Mesodermal cell (in vitro differentiated cells): ENCODE measurements at regions not wholly inside any gene's neighbourhood (a gene's known extent, or its start where the extent isn't known, plus 50 kb on each side); places are given as distances from the start of the nearest gene placed in this dataset.
"Not testable (repeated sequence)": the region's sequence is repeated elsewhere in the genome, so short reads cannot be mapped to it uniquely, and the experiment has no call there.

Source experiments
- H3K27ac ChIP-seq: 2 replicates; pipeline ENCODE4 v1.7.0; 2013; ENCODE audit warnings: mild to moderate bottlenecking, low read depth, low read length, moderate library complexity; ENCODE audit not compliant: severe bottlenecking
- H3K36me3 ChIP-seq: 2 replicates; pipeline ENCODE4 v1.7.1; 2013; ENCODE audit warnings: mild to moderate bottlenecking, low read length, moderate library complexity; ENCODE audit not compliant: control insufficient read depth, insufficient read depth
- H3K4me1 ChIP-seq: one replicate; pipeline ENCODE4 v1.7.1; 2013; ENCODE audit warnings: mild to moderate bottlenecking, low read length; ENCODE audit not compliant: insufficient read depth, control insufficient read depth, poor library complexity, severe bottlenecking
- H3K4me3 ChIP-seq: 2 replicates; pipeline ENCODE4 v1.7.0; 2013; ENCODE audit warnings: low read length, control low read depth, mild to moderate bottlenecking; ENCODE audit not compliant: insufficient read depth, poor library complexity, severe bottlenecking; ENCODE audit errors: extremely low read depth
- H3K9me3 ChIP-seq: 2 replicates; pipeline ENCODE4 v1.7.1; 2013; ENCODE audit warnings: mild to moderate bottlenecking, low read length, moderate library complexity; ENCODE audit not compliant: control insufficient read depth
- WGBS, 2 experiments: methylation state at CpG; one replicate each; pipeline ENCODE4 v1.1.5; 2013; ENCODE audit warnings: missing lambda C conversion rate in 2 of 2; ENCODE audit not compliant: insufficient coverage in 2 of 2; 5-methylcytosine and 5-hydroxymethylcytosine counted together

- not testable (repeated sequence) for H3K4me3 ChIP-seq, H3K9me3 ChIP-seq, H3K27ac ChIP-seq, H3K36me3 ChIP-seq, H3K4me1 ChIP-seq
- 89 to 97% methylated on average over 3 to 5 of the region's 5 CpGs for WGBS, 2 experiments
These were observed 258.7 kb downstream of the LRRC70 start for GRCh38 chr5:62837330-62837729.

GRCh38 chr5:62829604-62829986, 251.0 kb downstream of the LRRC70 start:
- Histone ChIP-seq H3K4me1 (no peaks in the 10 kb centered on the region), H3K4me3 (no peak overlapping the region), H3K27ac (no peak overlapping the region), H3K36me3 (no peaks in the 10 kb centered on the region), H3K9me3 (no peaks in the 10 kb centered on the region)
- 90 to 100% methylated on average over 2 of the region's 2 CpGs for WGBS, 2 experiments

GRCh38 chr5:62828742-62829603, 250.4 kb downstream of the LRRC70 start:
- Histone ChIP-seq H3K27ac (no peak overlapping the region), H3K9me3 (no peaks in the 10 kb centered on the region), H3K4me3 (no peak overlapping the region), H3K36me3 (no peaks in the 10 kb centered on the region), H3K4me1 (no peaks in the 10 kb centered on the region)
- 100% methylated on average over 1 to 2 of the region's 5 CpGs for WGBS, 2 experiments

GRCh38 chr5:62825623-62826220, 247.1 kb downstream of the LRRC70 start:
- H3K4me3 ChIP-seq, result no peak overlapping the region
- H3K9me3 ChIP-seq, result no peaks in the 10 kb centered on the region
- H3K27ac ChIP-seq, result no peak overlapping the region
- WGBS, 2 experiments, result 94 to 100% methylated on average over 3 to 4 of the region's 5 CpGs
- no peaks in the 10 kb centered on the region for H3K4me1 ChIP-seq
- no peaks in the 10 kb centered on the region for H3K36me3 ChIP-seq

- Histone ChIP-seq H3K27ac (no peak overlapping the region), H3K36me3 (no peaks in the 10 kb centered on the region), H3K4me1 (no peaks in the 10 kb centered on the region), H3K9me3 (no peaks in the 10 kb centered on the region), H3K4me3 (no peak overlapping the region)
- 86 to 92% methylated on average over 1 to 2 of the region's 3 CpGs for whole genome bisulfite sequencing, 2 experiments
These were observed 246.3 kb downstream of the LRRC70 start for GRCh38 chr5:62824936-62825335.

- not testable (repeated sequence) for H3K4me3 ChIP-seq, H3K36me3 ChIP-seq, H3K9me3 ChIP-seq, H3K27ac ChIP-seq, H3K4me1 ChIP-seq
- no CpG with 5 or more reads among the region's 8 CpGs for WGBS, 2 experiments
These were observed 238.4 kb downstream of the LRRC70 start for GRCh38 chr5:62817043-62817442.

- 89 to 100% methylated on average over 2 of the region's 2 CpGs for WGBS, 2 experiments
- H3K4me1 ChIP-seq, result peaks cover 3% of the 10 kb centered on the region
These were observed 236.4 kb downstream of the LRRC70 start for GRCh38 chr5:62814991-62815390.

GRCh38 chr5:62812621-62813255, 234.1 kb downstream of the LRRC70 start:
- Histone ChIP-seq H3K27ac (no peak overlapping the region), H3K36me3 (no peaks in the 10 kb centered on the region), H3K4me3 (no peak overlapping the region), H3K9me3 (no peaks in the 10 kb centered on the region), H3K4me1 (peaks cover 3% of the 10 kb centered on the region)
- 89 to 90% methylated on average over 4 to 6 of the region's 6 CpGs for WGBS, 2 experiments

More at GRCh38 chr5:62814991-62815390, 236.4 kb downstream of the LRRC70 start:
- H3K36me3 ChIP-seq, result no peaks in the 10 kb centered on the region
- H3K27ac ChIP-seq, result no peak overlapping the region
- no peaks in the 10 kb centered on the region for H3K9me3 ChIP-seq
- H3K4me3 ChIP-seq, result no peak overlapping the region

GRCh38 chr5:62804819-62805218, 226.2 kb downstream of the LRRC70 start:
- not testable (repeated sequence) for H3K27ac ChIP-seq, H3K4me1 ChIP-seq, H3K36me3 ChIP-seq, H3K4me3 ChIP-seq, H3K9me3 ChIP-seq
- no CpG with 5 or more reads among the region's 13 CpGs for WGBS, 2 experiments

- H3K9me3 ChIP-seq, result peaks cover 12% of the 10 kb centered on the region
- H3K36me3 ChIP-seq, result no peaks in the 10 kb centered on the region
- no peak overlapping the region for H3K4me3 ChIP-seq
- no peaks in the 10 kb centered on the region for H3K4me1 ChIP-seq
- H3K27ac ChIP-seq, result no peak overlapping the region
These were observed 217.3 kb downstream of the LRRC70 start for GRCh38 chr5:62795926-62796325.

GRCh38 chr5:62794456-62794855, 215.8 kb downstream of the LRRC70 start:
- Histone ChIP-seq H3K4me1 (no peaks in the 10 kb centered on the region), H3K27ac (no peak overlapping the region), H3K36me3 (no peaks in the 10 kb centered on the region), H3K9me3 (peaks cover 15% of the 10 kb centered on the region), H3K4me3 (no peak overlapping the region)
- 83 to 97% methylated on average over 2 to 4 of the region's 4 CpGs for WGBS, 2 experiments
